HG02763 (cell line): ENCODE measurements at regions not wholly inside any gene's neighbourhood (a gene's known extent, or its start where the extent isn't known, plus 50 kb on each side); places are given as distances from the start of the nearest gene placed in this dataset.

ENCODE experiments used
- ATAC-seq: cut with Tn5 transposase; IDR thresholded peaks from one replicate; pipeline ENCODE4 v1.9.1; 2021; ENCODE audit warnings: mild to moderate bottlenecking, moderate library complexity; ENCODE audit not compliant: unreplicated experiment

DNA sequence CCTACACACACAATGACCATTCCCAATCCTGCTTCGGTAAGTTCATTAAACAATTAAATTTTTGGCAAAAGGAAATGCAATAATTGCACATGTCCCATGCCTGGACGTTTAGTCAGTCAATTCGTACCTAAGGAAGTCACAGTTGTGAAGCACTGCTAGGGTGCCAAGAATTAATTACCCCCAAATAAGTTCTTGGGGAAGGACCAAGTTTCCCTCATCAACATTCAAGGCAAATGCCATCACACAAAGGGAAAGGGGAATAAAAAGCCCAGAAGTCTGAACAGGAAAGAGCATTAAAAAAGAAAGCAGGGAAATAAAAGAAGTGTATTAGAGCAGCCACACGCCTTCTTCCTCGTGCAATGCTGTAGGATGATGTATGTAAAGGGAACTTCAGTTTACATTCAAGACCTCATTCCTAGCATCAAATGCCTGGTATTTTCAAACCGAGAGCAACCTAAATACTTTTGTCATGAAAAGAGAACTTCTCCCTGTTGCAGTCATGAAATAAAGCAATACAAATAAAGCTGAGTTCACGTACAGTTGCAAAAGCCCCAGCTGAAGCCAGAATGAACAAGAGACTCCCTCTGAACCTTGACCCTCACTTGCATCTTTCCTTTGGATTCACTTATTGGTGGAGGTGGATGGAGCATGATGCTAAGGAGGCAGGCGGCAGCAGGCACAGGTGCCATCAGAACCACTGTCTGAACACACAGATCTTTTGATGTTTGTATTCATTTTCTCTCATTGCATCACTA, 124.0 kb upstream of the PPARGC1A start:
- ATAC-seq = no peak

DNA sequence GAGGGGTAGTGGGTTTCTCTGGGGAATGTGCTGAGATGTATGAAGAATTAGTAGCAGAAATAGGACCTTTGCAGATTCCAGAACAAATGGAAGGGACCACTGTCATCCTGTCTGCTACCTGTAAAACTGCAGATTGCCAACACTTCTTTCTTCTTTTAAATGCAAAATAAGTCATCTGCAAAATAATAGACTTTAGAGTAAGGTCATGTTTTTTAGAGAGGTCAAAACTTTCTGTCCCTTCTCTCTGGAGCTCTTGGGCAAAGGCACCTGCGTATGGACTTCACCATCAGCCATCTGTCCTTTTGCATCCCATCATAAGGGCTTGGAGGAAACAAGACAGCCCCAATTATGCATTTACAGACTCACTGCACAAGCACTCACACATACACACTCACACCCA, 121.1 kb upstream of the PPARGC1A start:
- no peak for ATAC-seq

GRCh38 chr4:24010573-24010972, 120.7 kb upstream of the PPARGC1A start:
- no peak for ATAC-seq

DNA sequence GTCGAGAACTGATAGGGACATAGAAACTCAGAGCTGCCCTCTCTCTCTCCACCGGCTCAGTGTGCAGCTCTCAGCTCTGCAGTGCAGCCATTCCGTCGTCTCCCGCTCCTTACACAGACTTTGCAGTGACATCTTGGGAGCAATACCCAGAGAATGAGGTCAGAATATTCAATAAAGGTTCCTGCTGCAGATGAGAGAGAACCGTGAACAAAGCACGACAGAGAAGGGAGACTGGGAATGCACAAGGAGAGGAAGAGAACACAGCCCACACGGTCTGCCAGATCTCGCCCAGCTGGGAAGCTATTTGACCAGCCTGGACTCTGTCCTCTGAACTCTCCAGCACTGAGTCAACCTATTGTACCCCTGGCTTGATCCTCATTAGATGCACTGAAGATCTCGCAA, 118.0 kb upstream of the PPARGC1A start:
- ATAC-seq = no peak

- no peak for ATAC-seq
Observed at GRCh38 chr4:24006269-24006668, 116.4 kb upstream of the PPARGC1A start.

DNA sequence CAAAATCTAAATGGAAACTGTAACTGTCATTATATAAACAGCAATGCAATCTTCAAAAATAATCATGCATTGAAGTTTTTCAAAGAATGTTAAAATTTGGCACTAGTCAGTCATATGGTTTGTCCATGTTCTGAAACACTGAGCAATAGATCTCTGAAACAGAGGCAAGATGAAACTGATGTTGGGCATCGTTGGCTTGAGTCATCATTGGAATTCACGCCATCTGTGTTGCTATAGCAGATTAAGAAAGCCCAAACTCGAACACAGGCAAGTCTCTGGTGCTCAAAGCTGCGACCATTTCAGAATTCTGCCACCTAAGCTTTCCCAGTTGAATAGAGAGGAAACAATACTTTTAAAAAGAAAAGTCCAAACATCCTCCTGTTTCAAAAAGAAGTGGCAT, 114.1 kb upstream of the PPARGC1A start:
- no peak for ATAC-seq

DNA sequence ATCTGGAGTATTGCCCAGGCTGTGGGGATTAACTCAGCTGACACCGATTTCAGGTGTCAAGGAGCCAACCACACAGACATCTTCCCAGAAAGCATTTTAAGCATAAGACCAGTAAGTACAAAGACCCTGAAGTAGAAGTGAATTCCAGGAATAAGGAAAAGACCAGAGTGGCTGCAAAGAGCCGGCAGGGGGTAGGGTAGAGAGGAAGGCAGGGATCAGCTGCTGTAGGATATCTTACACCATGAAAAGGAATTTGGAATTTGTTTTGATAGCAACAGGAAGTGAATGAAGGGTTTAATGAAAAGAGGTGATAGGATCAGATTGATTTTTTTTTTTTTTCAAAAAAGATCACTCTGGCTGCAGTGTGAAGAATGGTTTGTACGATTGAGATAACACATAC, 113.6 kb upstream of the PPARGC1A start:
- ATAC-seq = no peak

DNA sequence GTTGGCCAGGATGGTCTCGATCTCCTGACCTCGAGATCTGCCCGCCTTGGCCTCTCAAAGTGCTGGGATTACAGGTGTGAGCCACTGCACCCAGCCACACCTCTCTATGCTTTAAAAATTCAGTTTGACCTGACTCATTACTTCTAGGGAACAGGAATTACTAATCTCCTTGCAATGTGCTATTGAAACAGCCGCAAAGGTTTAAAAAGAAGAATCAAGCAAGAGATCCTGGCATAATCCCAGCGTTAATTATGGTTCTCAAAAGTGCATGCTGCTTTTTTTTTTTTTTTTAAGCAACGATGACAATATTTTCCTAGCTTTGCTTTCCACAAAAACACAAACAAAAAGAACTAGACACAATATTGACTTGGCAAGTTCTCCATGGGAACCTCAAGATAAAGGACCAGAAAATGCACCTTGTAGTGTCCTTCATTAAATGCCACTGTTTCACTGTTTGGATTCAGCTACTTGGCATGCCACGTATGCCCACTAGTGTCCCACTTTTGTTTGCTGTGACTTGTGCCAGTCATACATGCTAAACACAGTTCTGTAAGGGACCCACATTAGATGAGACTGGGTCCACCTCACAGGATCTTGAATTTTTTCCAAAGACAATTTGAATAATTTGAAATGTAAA, 112.6 kb upstream of the PPARGC1A start:
- no peak for ATAC-seq

DNA sequence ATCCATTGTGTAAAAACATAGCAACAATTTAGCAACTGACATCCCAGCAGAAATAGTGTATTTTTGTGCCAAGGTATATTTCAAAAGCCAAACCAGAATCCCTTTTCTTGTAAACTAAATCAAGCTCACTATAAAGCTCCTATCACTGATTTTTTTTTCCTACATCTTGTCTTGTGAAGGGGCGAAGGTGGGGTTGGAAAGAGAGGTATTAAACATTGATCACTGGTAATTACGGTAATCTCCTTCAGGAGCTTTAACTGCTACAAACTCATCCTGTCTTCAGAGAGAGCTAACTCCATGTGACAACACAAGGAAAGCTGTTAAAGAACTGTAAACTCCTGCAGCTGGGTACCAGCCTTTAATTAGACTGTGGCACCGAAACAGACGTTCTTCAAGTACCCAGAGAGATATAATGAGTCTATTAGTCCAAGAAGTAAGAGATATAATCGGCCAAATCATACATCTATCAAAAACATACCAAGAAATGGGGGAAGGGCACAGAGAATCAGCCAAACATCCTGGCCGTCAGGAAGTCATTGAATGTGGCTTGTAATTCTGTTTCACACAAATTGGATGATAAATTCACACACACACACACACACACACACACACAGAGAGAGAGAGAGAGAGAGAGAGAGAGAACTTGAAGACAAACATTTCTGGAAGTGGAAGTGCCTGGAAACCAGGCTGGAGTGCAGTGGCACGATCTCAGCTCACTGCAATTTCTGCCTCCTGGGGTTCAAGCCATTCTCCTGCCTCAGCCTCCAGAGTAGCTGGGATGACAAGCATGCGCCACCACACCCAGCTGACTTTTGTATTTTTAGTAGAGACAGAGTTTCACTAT, 111.9 kb upstream of the PPARGC1A start:
- no peak for ATAC-seq

DNA sequence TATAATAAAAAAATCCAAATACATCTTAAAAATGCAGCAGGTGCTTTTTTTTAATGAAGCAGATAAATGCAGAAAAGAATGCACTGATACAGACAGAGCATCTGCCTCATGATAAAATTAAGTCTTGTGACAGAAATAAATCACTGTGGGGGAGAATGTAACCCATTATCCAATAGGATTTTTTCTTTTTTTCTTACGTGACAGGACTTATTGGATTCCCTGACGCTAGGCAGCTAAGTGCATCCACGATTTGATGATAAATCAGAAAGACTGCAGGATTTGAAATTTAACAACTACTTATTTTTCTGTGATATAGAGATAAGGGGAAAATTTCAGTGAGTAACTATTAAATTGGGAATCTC, 110.6 kb upstream of the PPARGC1A start:
- ATAC-seq = no peak

DNA sequence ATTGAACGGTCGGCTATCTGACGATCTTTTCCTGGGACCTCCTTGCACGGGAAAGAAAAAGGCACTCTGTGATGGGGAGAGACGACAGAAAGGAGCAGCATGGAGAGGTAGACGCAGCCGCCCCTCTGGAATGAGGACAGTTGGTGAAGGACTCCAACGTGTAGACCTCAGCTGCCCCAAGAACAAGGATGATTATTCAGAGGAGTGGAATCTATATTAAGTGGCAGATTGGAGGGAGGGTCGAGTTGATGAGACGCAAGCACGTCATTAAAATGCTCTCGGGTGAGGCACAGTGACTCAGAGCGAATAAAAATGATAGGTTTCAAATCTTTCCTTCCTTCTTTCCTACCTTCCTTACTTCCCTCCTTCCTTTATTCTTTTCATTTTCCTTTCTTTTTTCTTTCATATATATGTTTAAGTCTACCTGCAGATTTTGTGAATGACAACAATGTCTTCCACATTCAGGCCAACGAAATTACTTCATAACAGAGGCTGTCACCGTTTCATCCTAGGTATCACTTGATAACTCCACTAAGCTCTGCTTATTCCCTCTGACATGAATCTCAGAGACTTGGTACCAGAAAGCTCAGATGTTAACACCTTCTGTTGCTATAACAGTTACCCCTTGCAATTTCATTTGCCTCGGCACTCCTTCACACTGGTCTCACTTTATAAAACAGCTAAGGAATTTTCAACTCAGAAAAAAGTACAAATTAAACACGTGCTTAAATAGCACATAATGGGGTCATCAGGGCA, 110.0 kb upstream of the PPARGC1A start:
- no peak for ATAC-seq

GRCh38 chr4:23993373-23993772, 103.5 kb upstream of the PPARGC1A start:
- ATAC-seq = no peak

GRCh38 chr4:23991444-23991843, 101.6 kb upstream of the PPARGC1A start:
- ATAC-seq = no peak

DNA sequence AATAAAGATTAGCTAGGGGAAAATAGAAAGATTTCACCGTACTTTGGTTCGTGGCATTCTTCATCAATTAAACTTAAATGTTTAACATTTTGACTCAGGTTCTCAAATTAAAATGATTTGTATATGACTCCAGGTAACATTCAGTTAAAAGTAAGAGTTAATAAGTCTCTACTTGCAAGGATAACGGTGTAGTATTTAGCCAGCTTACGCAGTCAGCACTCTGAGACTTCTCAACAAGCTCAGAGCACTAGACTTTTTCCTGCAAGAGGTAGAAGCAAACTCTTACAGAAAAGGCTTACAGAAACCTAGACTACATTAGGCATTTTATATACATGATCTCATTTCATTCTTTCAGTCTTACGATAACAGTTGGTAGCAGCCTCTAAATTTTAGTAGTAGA, 96.4 kb upstream of the PPARGC1A start:
- no peak for ATAC-seq

- no peak for ATAC-seq
Observed at GRCh38 chr4:23981328-23981727, 91.5 kb upstream of the PPARGC1A start.

GRCh38 chr4:23979534-23979933, 89.7 kb upstream of the PPARGC1A start:
- no peak for ATAC-seq

DNA sequence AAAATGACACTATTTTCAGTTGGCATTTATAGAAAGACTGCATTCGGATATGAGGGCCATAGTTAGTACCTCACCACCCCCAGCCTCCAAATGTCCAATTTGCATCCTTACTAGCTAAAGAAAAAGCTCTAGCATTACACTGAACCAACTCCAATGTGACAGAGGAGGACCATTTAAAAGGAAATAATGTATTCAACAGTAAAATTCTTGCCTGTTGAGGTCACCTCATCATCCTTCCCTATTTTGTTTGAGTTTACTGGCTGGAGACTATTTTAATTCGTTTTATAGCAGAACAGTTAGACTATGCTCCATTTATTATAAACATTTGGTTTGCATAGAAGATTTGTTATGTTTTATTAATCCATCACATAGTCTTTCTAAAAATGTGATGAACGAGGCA, 88.2 kb upstream of the PPARGC1A start:
- no peak for ATAC-seq

DNA sequence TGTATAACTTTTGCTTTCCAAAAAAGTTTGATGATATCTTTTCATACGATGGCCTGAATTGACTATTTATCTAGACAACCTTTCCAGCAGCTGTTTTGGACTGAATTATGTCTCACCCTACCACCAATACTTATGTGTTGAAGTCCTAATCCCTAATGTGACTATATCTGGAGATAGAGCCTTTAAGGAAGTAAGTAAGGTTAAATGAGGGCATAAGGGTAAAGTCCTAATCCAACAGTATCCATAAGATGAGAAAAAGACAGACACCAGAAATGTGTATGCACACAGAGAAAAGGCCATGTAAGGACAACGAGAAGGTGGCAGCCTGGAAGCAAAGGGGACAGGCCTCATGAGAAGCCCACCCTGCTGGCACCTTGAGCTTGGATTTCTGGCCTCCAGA, 86.6 kb upstream of the PPARGC1A start:
- ATAC-seq = no peak

- ATAC-seq = no peak
Observed at GRCh38 chr4:23973308-23973855, 83.5 kb upstream of the PPARGC1A start.

DNA sequence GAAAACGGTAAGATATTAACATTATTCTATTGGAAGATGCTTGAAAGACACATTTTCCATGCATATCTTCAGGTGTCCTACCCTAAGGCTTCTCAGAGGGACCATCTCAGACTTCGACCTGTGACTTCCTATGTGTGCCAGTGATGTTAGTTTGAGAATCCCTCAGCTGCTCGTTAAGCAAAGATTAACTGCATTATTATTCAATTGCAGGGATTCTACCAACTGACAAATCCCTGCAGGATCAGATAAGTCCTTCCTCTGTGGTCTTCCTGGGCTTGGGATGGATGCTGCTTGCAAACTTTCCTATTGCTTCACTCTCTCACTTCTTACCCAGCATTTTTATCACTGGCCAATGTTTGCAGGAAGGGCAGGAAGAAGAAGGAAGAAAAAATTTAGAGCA, 83.0 kb upstream of the PPARGC1A start:
- no peak for ATAC-seq

DNA sequence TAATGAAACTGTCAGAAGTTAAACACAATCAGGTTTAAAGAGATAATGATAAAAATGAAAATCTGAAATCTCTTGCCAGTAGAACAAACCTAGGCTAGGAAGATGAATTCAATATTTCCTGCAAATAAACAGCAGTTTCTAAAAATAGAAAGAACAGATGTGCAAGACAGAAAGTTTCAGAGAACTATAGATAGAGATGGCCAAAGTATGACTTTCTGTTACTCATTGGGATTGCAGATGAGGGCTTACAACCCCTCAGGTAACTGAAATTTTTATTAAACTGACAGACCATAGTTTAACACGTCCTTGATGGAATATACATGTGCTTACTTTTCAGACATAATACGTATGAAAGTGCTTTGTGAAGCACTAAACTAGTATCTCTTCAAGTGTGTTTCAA, 82.3 kb upstream of the PPARGC1A start:
- no peak for ATAC-seq
